H1 (cell line): ENCODE measurements at regions not wholly inside any gene's neighbourhood (a gene's known extent, or its start where the extent isn't known, plus 50 kb on each side); places are given as distances from the start of the nearest gene placed in this dataset.
"Not testable (repeated sequence)": the region's sequence is repeated elsewhere in the genome, so short reads cannot be mapped to it uniquely, and the experiment has no call there.

Experiments used
- CTCF ChIA-PET: fragments of 300-600 bp; sonication (Branson Sonifier 250); formaldehyde crosslinking; loops from one replicate; lab custom pipeline; 2021; ENCODE audit not compliant: partially characterized antibody; lab: Charles Lee
- POLR2A ChIA-PET: fragments of 300-600 bp; sonication (Branson Sonifier 250); formaldehyde crosslinking; loops from one replicate; lab custom pipeline; 2021; ENCODE audit warnings: inconsistent platforms; ENCODE audit not compliant: partially characterized antibody; lab: Charles Lee
- DNase-seq, 2 experiments: peaks; one replicate each; pipeline versions ENCODE4 v3.0.0 to v3.0.0-alpha.2; 2010 to 2022; ENCODE audit warnings: low spot score in 2 of 2, low read depth in 1 of 2, mixed read lengths in 1 of 2
- FAIRE-seq: peaks from 2 replicates; lab custom pipeline; 2011; peaks lifted over from hg19 to GRCh38; lab: Jason Lieb, UNC
- H2AFZ ChIP-seq: 2 replicates; pipeline ENCODE4 v1.8.1; 2012; ENCODE audit warnings: low read length, inconsistent platforms
- H2AK5ac ChIP-seq: 2 replicates; pipeline ENCODE4 v1.6.1; 2013; ENCODE audit warnings: low read depth, low read length
- H2BK120ac ChIP-seq: replicated peaks from 2 replicates; pipeline ENCODE3; 2013; ENCODE audit warnings: low read depth, low read length, inconsistent platforms
- H2BK12ac ChIP-seq: 2 replicates; pipeline ENCODE4 v1.6.1; 2013; ENCODE audit warnings: low read depth, low read length
- H2BK15ac ChIP-seq: 2 replicates; pipeline ENCODE4 v1.6.1; 2013; ENCODE audit warnings: low read length
- H2BK20ac ChIP-seq: 2 replicates; pipeline ENCODE4 v1.6.1; 2013; ENCODE audit warnings: low read length
- H2BK5ac ChIP-seq: 2 replicates; pipeline ENCODE4 v1.6.1; 2013; ENCODE audit warnings: low read depth, low read length
- H3K14ac ChIP-seq: 2 replicates; pipeline ENCODE4 v1.6.1; 2013; ENCODE audit warnings: inconsistent platforms; ENCODE audit not compliant: insufficient read length
- H3K18ac ChIP-seq: 2 replicates; pipeline ENCODE4 v1.6.1; 2013; ENCODE audit warnings: low read length; ENCODE audit errors: extremely low read depth
- H3K23ac ChIP-seq: 2 replicates; pipeline ENCODE4 v1.6.1; 2013; ENCODE audit warnings: inconsistent platforms; ENCODE audit not compliant: insufficient read length
- H3K23me2 ChIP-seq: 2 replicates; pipeline ENCODE4 v1.6.1; 2013; ENCODE audit warnings: low read depth, low read length
- H3K27ac ChIP-seq: 2 replicates; pipeline ENCODE4 v1.6.1; 2011; ENCODE audit warnings: low read depth, low read length, inconsistent platforms
- H3K27me3 ChIP-seq, 4 experiments: replicated peaks in 1 of 4; 1 replicate in 1 of 4; 2 replicates in 3 of 4; pipeline versions ENCODE4 v1.6.1 to v1.8.1; 2011 to 2013; ENCODE audit warnings: low read length in 3 of 4, mild to moderate bottlenecking in 3 of 4, inconsistent platforms in 2 of 4, mixed read lengths in 2 of 4, moderate library complexity in 1 of 4; ENCODE audit not compliant: control insufficient read depth in 3 of 4, insufficient read depth in 3 of 4; ENCODE audit errors: extremely low read depth in 1 of 4
- H3K36me3 ChIP-seq, 4 experiments: 2 replicates each; pipeline versions ENCODE4 v1.6.1 to v1.8.1; 2011 to 2013; ENCODE audit warnings: mild to moderate bottlenecking in 4 of 4, low read length in 3 of 4, moderate library complexity in 2 of 4, control low read depth in 1 of 4, inconsistent platforms in 1 of 4; ENCODE audit not compliant: insufficient read depth in 4 of 4, control insufficient read depth in 2 of 4
- H3K4ac ChIP-seq: replicated peaks from 2 replicates; pipeline ENCODE3; 2013; ENCODE audit warnings: low read length, low read depth, mixed read lengths, inconsistent platforms; ENCODE audit not compliant: insufficient read length
- H3K4me1 ChIP-seq, 4 experiments: replicated peaks in 1 of 4; 1 replicate in 1 of 4; 2 replicates in 3 of 4; pipeline versions ENCODE4 v1.6.1 to v1.8.1; 2011 to 2013; ENCODE audit warnings: low read length in 3 of 4, inconsistent platforms in 2 of 4, mixed read lengths in 1 of 4; ENCODE audit not compliant: insufficient read depth in 4 of 4, control insufficient read depth in 3 of 4
- H3K4me2 ChIP-seq, 2 experiments: 2 replicates each; pipeline versions ENCODE4 v1.6.1 to v1.8.1; 2011 to 2013; ENCODE audit warnings: low read depth in 2 of 2, low read length in 2 of 2, control low read depth in 1 of 2, inconsistent platforms in 1 of 2, mild to moderate bottlenecking in 1 of 2; ENCODE audit not compliant: insufficient read depth in 1 of 2
- H3K4me3 ChIP-seq, 4 experiments: fragments of 200-600, 300-600 bp in 1 of 4; sonication (generic), shearing (Covaris generic), sonication (Bioruptor Twin) in 1 of 4; 2 replicates each; pipeline versions ENCODE4 v1.5.1 to v1.8.1; 2011 to 2016; ENCODE audit warnings: low read length in 4 of 4, low read depth in 3 of 4, control low read depth in 2 of 4, inconsistent platforms in 2 of 4, mild to moderate bottlenecking in 2 of 4, mixed read lengths in 1 of 4, moderate library complexity in 1 of 4; ENCODE audit not compliant: insufficient read depth in 2 of 4; ENCODE audit errors: extremely low read depth in 1 of 4
- H3K56ac ChIP-seq: replicated peaks from 2 replicates; pipeline ENCODE3; 2013; ENCODE audit warnings: low read depth, mild to moderate bottlenecking, mixed read lengths, low read length, inconsistent platforms; ENCODE audit not compliant: insufficient read length
- H3K79me1 ChIP-seq: 2 replicates; pipeline ENCODE4 v1.6.1; 2013; ENCODE audit warnings: low read depth, low read length, control low read depth
- H3K79me2 ChIP-seq, 2 experiments: 2 replicates each; pipeline versions ENCODE4 v1.6.1 to v1.8.1; 2012 to 2013; ENCODE audit warnings: low read length in 2 of 2, mild to moderate bottlenecking in 2 of 2, inconsistent platforms in 1 of 2; ENCODE audit not compliant: insufficient read depth in 2 of 2, control insufficient read depth in 1 of 2
- H3K9ac ChIP-seq, 4 experiments: replicated peaks in 1 of 4; 1 replicate in 1 of 4; 2 replicates in 3 of 4; pipeline versions ENCODE4 v1.6.1 to v1.8.1; 2011 to 2013; ENCODE audit warnings: low read depth in 3 of 4, low read length in 3 of 4, control low read depth in 2 of 4, mild to moderate bottlenecking in 2 of 4, moderate library complexity in 2 of 4, inconsistent platforms in 1 of 4; ENCODE audit errors: extremely low read depth in 1 of 4
- H3K9me3 ChIP-seq, 2 experiments: 2 replicates each; pipeline versions ENCODE4 v1.6.1 to v1.8.1; 2012 to 2013; ENCODE audit warnings: mild to moderate bottlenecking in 2 of 2, moderate library complexity in 2 of 2, control low read depth in 1 of 2, inconsistent platforms in 1 of 2, low read depth in 1 of 2, low read length in 1 of 2, mixed read lengths in 1 of 2; ENCODE audit not compliant: insufficient read depth in 2 of 2
- H4K20me1 ChIP-seq, 2 experiments: replicated peaks in 1 of 2; 2 replicates each; pipeline versions ENCODE3 to v1.8.1; 2011 to 2013; ENCODE audit warnings: inconsistent platforms in 2 of 2, low read length in 2 of 2, mild to moderate bottlenecking in 1 of 2; ENCODE audit not compliant: insufficient read depth in 2 of 2, control insufficient read depth in 1 of 2
- H4K5ac ChIP-seq: 2 replicates; pipeline ENCODE4 v1.6.1; 2013; ENCODE audit warnings: low read length, low read depth, mixed read lengths, inconsistent platforms; ENCODE audit not compliant: insufficient read length
- H4K8ac ChIP-seq: 2 replicates; pipeline ENCODE4 v1.8.0; 2013; ENCODE audit warnings: mild to moderate bottlenecking, moderate library complexity, low read length, inconsistent platforms; ENCODE audit not compliant: insufficient read depth; ENCODE audit errors: extremely low read depth
- H4K91ac ChIP-seq: replicated peaks from 2 replicates; pipeline ENCODE3; 2013; ENCODE audit warnings: low read length, mixed read lengths, inconsistent platforms; ENCODE audit not compliant: insufficient read length
- WGBS, 2 experiments: shearing (Covaris generic) in 1 of 2; methylation state at CpG; one replicate each; pipeline versions ENCODE4 v1.1.6 to v1.1.7; 2013 to 2015; ENCODE audit warnings: low lambda C conversion rate in 2 of 2, mixed read lengths in 2 of 2, inconsistent platforms in 1 of 2, low coverage in 1 of 2, missing lambda C conversion rate in 1 of 2; ENCODE audit not compliant: insufficient replicate concordance in 2 of 2, insufficient coverage in 1 of 2, insufficient read length in 1 of 2; ENCODE audit errors: extremely low coverage in 1 of 2, missing lambda C conversion rate in 1 of 2; 5-methylcytosine and 5-hydroxymethylcytosine counted together

DNA sequence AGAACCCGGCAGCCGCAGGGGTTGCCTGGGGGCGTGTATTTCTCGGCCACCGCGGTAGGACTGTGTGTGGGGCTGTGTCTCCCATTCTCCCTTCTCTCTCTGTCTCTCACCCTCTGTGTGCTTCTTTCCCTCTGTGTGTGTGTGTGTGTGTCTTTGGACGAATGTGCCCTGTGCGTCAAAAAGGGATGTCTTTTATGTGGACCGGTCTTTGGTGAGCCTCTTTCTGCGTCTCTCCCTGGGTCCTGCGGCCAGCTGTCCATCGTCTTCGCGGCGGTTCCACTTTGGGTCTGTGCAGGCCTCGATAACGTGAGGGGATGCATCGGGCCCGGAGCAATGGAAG lies 692.1 kb downstream of the KCNJ18 start:
- H2AK5ac ChIP-seq, H3K9me3 ChIP-seq, H3K18ac ChIP-seq, H3K23ac ChIP-seq, H3K27ac ChIP-seq, H4K5ac ChIP-seq, H2BK120ac ChIP-seq, H3K9ac ChIP-seq, H2BK20ac ChIP-seq, H3K27me3 ChIP-seq, H3K4me3 ChIP-seq, H4K20me1 ChIP-seq, DNase-seq, H3K79me1 ChIP-seq, H2AFZ ChIP-seq, H3K23me2 ChIP-seq, H3K36me3 ChIP-seq, H3K14ac ChIP-seq, H3K79me2 ChIP-seq, H3K4me1 ChIP-seq, H2BK5ac ChIP-seq, H2BK15ac ChIP-seq, H2BK12ac ChIP-seq, H4K91ac ChIP-seq, H3K56ac ChIP-seq, FAIRE-seq, H3K4me2 ChIP-seq, POLR2A ChIA-PET, H4K8ac ChIP-seq, H3K4ac ChIP-seq, CTCF ChIA-PET: not testable (repeated sequence)
- no CpG with 5 or more reads among the region's 19 CpGs for WGBS, 2 experiments

DNA sequence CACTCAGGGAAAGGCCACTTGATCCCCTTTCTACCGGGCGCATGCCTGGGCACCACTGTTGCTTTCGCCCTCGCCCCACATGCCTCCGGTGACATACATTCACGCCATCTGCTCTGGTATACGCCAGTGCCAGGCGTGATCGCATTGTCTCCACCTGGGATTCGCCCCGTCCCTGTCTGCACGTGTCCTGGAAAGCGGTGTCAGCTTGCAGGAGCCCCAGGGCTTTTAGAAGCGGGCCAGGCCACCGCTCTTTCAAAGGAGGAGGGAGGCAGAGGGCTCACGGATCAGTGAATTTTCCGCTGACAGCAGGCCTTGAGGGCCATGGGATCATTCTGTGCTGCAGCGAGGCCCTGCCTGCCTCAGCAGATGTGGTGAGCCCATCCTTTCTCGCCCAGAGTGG lies 706.1 kb downstream of the KCNJ18 start:
- H3K79me2 ChIP-seq, H2BK12ac ChIP-seq, H3K9me3 ChIP-seq, H3K14ac ChIP-seq, H2AK5ac ChIP-seq, H3K4ac ChIP-seq, POLR2A ChIA-PET, H4K91ac ChIP-seq, H3K56ac ChIP-seq, H2BK15ac ChIP-seq, H4K8ac ChIP-seq, H4K20me1 ChIP-seq, H3K4me2 ChIP-seq, H3K18ac ChIP-seq, H2BK20ac ChIP-seq, DNase-seq, H2AFZ ChIP-seq, H4K5ac ChIP-seq, H3K4me1 ChIP-seq, H2BK5ac ChIP-seq, H3K23me2 ChIP-seq, H3K27ac ChIP-seq, H3K79me1 ChIP-seq, H3K23ac ChIP-seq, FAIRE-seq, H3K36me3 ChIP-seq, H2BK120ac ChIP-seq, CTCF ChIA-PET, H3K9ac ChIP-seq, H3K4me3 ChIP-seq, H3K27me3 ChIP-seq: not testable (repeated sequence)
- WGBS, 2 experiments, result no CpG with 5 or more reads among the region's 19 CpGs
